GOT3 (cell line): ENCODE measurements at regions not wholly inside any gene's neighbourhood (a gene's known extent, or its start where the extent isn't known, plus 50 kb on each side); places are given as distances from the start of the nearest gene placed in this dataset.
"Not testable (repeated sequence)": the region's sequence is repeated elsewhere in the genome, so short reads cannot be mapped to it uniquely, and the experiment has no call there.

ENCODE experiments used
- DNase-seq: peaks from one replicate; lab custom pipeline; 2025; ENCODE audit warnings: mixed read lengths; lab: John Stamatoyannopoulos, UW

- not testable (repeated sequence) for DNase-seq
Observed at GRCh38 chr6:49097664-49098063, 365.4 kb downstream of the MMUT start.

DNA sequence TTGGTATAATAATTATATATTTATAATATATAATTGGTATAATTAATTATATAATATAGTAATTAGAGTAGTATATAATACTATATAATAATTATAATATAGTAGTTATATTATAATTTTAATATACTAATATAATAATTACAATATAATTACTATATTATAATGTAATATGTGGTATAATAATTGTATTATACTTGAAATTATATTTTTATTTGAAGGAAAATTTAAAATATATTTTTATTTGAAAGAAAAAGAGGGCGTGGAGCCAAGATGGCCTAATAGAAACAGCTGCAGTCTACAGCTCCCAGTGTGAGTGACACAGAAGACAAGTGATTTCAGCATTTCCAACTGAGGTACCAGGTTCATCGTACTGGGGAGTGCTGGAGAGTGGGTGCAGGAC, 365.9 kb downstream of the MMUT start:
- no peak for DNase-seq

DNA sequence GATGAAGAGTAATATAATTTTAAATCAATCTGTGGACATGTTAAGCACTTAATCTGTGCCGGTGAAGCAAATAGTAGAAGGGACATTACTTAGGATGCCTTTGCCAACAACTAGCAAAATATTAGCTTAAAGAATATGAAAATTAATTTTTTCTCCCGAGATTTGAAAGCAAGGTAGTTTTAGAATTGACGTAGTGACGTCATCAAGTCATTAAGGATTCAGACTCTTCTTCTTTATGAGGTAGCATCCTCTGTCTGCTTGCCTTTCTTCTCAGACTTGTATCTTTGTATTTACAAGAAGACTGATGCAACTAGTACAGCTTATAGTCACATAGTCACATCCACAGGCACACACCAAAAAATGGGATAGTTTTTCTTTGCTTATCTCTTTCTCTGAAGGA, 374.4 kb downstream of the MMUT start:
- DNase-seq, result no peak

DNA sequence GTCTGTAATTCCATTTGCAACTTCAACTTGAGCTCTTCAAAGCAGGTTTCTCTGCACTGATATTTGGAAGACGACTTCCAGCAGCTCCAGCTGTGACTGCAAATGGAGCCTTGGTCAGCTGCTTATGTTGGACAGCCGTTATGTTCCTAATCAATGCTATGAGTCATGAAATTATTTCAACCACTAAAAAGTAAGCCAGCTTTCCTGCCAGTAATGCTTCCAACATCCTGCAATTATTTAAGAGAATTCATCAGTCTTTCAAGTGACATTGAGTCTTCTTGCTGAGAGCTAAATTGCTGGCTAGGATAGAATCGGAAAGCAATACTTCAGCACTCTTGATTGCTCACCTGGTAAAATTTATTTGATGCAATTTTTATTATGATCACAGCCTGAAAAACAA, 375.7 kb downstream of the MMUT start:
- DNase-seq, result no peak

- no peak for DNase-seq
Observed at GRCh38 chr6:49082611-49083010, 380.4 kb downstream of the MMUT start.

GRCh38 chr6:49072885-49073620, 390.0 kb downstream of the MMUT start:
- no peak for DNase-seq

DNA sequence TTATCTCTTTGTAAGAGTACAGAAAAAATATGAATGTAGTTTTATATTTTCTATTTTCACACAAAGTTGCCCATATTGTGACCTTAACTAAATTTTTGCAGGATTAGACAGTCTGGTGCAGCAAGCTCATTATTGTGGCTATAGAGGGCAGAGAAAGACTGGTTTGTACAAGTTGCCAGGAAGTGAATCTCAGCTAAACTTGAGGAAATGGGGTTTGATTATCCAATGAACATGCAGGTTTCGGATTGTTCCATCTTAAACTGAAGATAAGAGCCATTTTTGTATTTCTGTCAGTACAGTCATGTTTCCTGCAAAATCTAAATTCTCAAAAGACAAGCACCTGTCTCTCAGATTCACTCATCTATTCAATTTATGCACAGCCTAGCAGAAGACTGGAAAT, 390.9 kb downstream of the MMUT start:
- no peak for DNase-seq

DNA sequence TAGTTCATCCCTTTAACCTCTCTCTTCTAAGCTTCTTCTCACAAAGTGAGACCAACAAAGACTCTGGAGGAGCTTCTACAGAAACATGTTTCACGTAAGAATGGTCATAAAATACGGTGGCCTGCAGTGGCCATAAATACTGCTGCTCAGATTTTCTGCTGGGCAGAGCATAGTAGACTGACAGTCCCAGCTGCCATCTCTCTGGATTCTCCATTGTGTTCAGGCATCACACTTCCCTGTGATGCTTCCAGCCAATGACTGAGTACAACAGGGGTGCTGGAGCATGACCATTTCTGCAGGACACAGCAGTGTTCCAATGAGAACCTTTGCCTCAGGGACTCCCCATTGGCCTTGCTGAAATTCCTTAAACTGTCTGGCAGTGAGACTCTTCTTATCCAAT, 392.6 kb downstream of the MMUT start:
- no peak for DNase-seq

GRCh38 chr6:49054311-49054710, 408.7 kb downstream of the MMUT start:
- no peak for DNase-seq

DNA sequence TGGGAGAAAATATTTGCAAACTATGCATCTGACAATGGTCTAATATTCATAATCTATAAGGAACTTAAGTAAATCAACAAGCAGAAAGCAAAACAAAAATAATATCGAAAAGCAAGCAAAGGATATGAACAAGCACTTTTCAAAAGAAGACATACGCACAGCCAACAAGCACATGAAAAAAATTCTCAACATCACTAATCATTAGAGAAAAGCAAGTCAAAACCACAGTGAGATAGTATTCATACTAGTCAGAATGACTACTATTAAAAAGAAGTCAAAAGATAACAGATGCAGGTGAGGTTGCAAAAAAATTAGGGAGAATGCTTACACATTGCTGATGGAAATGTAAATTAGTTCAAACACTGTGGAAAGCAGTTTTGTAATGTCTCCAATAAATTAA, 410.2 kb downstream of the MMUT start:
- DNase-seq, result no peak

DNA sequence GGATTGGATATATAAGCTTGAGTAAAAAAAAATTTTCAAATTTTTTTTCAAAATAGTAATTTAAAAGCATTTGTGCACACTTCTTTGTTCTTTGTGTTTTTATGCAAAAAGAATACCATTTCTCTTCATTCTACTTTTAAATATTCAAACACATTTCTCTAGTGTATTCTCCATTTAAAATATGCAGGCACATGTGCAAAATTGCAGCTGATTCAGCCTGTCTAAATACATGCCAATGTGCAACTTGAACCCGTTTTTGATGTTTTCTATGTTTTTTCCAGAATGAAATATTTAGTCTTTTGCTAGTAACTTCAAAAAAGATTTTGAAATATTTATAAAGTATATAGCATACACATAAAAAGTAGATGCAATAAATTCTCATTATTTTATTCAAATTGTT, 411.8 kb downstream of the MMUT start:
- DNase-seq, result no peak

- DNase-seq, result no peak
Observed at GRCh38 chr6:49050584-49050983, 412.5 kb downstream of the MMUT start.

GRCh38 chr6:49038294-49038822, 424.7 kb downstream of the MMUT start:
- no peak for DNase-seq

DNA sequence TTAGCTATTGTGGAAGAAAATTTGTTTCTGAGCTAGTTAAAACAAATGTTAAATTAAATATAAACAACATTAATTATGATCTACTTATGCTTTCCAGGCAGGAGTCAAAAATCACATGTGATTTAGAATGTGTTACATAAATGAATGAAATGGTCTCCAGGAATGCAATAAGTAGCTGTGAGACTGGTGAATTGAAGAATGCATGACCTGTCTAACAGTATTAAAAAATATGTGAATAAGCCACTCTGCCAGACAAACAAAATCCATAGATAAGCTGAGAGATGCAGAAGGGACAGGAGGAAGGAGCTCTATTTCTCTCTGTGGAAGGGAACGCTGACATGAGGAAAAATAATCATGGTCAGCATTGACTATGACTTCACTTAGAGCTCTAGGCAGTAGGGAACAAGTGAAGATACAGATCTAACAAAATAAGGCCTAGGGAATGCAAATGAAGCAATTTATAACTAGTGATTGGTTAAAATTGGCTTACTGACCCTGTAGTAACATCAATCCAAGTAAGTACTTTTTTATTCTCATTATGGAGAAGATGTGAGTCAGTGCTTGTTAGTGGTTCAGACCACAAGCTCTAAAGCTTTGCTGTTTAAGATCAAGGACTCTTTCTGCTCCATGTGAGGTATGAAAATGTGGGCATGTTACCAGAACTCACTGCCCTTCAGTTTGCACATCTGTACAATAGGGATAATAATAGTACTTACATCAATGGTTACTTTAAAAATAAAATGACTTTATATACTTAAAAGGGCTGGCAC, 432.6 kb downstream of the MMUT start:
- no peak for DNase-seq

DNA sequence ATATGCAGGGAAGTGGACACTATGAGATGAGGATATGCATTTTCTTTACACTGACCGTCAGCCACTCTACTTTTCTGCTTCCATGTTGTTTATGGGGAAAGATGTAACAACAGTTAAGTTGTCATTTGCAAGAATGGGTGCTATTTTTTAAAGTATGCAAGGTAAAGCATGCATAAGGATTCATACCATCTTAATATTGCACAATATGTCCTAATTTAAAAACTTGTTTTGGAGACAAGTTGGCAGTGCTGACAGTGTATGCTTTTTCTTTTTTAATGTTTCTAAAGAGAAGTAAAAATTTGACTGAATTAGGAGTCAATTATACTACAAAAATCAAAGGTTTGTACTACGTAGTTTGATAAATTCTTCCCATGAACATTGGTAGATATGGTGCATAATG, 435.4 kb downstream of the MMUT start:
- DNase-seq, result no peak

DNA sequence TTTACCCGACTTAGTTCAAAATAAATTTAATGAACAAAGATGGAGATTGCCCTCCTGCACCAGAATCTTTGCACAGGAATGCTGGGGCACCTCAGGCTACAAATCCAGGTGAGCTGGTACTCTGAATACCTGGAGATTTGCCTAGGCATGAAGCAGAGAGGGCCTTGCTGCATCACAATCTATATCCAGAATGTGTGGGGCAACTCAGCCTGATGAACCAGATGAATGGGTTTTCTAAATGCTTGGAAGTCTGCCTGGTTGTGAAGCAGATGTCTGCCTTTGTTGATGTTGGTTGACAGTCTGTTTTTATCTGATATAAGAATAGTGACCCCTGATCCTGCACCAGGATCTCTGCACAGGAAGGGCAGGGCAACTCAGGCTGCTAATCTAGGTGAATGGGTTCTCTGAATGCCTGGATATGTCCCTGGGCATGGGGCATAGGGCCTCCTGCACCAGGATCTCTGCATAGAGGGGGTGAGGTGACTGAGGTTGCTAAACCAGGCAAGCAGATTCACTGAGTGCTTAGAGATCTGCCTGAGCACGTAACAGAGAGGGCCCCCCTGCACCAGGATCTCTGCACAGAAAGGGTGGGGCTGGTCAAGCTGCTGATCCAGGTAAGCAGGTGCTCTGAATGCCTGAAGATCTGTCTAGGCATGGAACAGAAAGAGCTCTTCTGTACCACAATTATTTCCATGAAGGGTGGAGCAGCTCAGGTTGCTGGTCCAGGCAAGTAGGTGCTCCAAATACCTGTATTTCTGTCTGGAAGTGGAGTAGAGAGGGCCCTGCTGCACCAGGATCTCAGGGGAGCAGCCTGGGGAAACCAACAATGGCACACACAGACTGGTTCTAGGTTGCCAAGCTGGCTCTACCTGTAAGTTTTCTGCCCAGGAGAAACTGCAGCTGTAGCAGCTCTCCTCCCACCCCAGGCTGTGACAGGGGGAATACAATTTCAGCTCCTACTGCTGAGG, 437.5 kb downstream of the MMUT start:
- no peak for DNase-seq

- DNase-seq, result no peak
Observed at GRCh38 chr6:49004801-49005200, 458.3 kb downstream of the MMUT start.

- DNase-seq, result no peak
Observed at GRCh38 chr6:49003348-49003747, 459.7 kb downstream of the MMUT start.

DNA sequence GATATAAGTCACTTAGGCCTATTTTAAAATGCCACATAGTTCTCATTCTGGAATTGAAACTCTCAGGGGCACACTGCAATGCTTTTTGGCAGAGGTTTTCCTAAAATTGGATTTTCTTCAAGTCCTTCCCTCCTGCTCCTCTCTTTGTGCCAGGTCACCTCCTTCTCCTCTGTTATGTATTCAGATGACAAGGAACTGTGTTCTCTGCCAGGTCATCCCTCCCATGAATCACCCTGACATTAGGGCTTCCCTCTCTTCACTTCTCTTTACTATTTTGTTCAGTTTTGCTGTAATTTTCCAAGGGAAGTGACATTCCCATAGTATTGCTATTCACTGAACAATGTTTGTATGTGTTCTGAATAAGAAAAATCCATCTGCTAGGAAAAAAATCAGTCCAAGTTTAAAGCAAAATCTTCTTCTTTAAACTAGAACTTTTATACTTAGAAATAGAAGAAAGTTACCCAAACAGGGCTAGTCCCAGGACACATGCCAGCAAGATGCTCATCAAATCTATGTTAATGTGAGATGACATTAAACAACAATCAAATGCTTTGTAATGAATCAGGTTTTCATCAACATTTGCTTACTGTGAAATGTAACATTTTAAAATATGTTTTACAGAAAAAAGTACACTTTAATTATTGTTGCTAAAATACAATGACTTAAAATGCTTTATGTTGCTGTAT, 461.1 kb downstream of the MMUT start:
- no peak for DNase-seq

- no peak for DNase-seq
Observed at GRCh38 chr6:48998574-48998973, 464.5 kb downstream of the MMUT start.

DNA sequence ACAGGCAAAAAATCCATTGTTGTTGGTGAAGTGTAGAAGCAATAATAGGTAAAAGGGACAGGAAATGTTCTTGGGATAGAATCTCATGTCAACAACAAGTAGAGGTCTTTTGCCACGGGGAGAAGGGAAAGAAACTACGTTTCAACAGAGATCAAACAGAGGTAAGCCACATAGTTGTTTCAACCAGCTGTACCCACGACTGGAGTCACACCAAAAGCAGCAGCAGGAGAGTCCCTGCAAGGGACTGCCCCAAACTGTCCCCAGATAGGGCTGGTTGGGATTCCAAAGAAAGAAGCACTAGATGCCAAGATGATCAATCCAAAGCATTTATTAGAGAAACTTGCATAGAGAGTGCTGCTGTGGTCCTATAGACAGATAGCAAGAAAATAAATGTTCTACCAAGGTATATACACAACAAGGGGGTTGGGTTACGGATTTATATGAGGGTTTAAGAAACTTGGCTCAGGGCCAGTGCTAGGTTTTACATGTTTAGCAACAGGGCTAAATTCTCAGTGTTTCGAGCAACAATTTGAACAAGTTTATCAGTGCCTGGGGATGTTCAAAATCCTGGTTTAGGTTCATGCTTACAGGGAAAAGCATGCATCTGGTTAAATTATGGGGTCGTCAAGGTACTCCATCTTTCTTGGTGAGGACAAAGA, 466.5 kb downstream of the MMUT start:
- DNase-seq, result no peak
